HG03280 (cell line): ENCODE measurements at regions not wholly inside any gene's neighbourhood (a gene's known extent, or its start where the extent isn't known, plus 50 kb on each side); places are given as distances from the start of the nearest gene placed in this dataset.

Source experiments
- ATAC-seq: cut with Tn5 transposase; IDR thresholded peaks from one replicate; pipeline ENCODE4 v1.9.1; 2021; ENCODE audit warnings: mild to moderate bottlenecking, moderate library complexity; ENCODE audit not compliant: unreplicated experiment

GRCh38 chr17:73879987-73880386 lies 235.7 kb upstream of the SDK2 start:
- ATAC-seq: no peak

- ATAC-seq: no peak
These were observed 238.3 kb upstream of the SDK2 start for GRCh38 chr17:73882590-73882989.

- ATAC-seq: no peak
These were observed 238.9 kb upstream of the SDK2 start for GRCh38 chr17:73883175-73883574.

GRCh38 chr17:73887739-73888138 lies 243.5 kb upstream of the SDK2 start:
- ATAC-seq: no peak

- ATAC-seq: no peak
These were observed 244.6 kb upstream of the SDK2 start for GRCh38 chr17:73888862-73889261.

- no peak for ATAC-seq
These were observed 245.2 kb upstream of the SDK2 start for GRCh38 chr17:73889439-73889838.

GRCh38 chr17:73890831-73891405 lies 246.7 kb upstream of the SDK2 start:
- no peak for ATAC-seq

- ATAC-seq: no peak
These were observed 250.9 kb upstream of the SDK2 start for GRCh38 chr17:73895157-73895556.

GRCh38 chr17:73896966-73897365 lies 252.7 kb upstream of the SDK2 start:
- no peak for ATAC-seq

- no peak for ATAC-seq
These were observed 255.6 kb upstream of the SDK2 start for GRCh38 chr17:73899839-73900238.

GRCh38 chr17:73900516-73900915 lies 256.3 kb upstream of the SDK2 start:
- ATAC-seq: no peak

- ATAC-seq: no peak
These were observed 257.0 kb upstream of the SDK2 start for GRCh38 chr17:73901249-73901648.

- ATAC-seq: no peak
These were observed 257.6 kb upstream of the SDK2 start for GRCh38 chr17:73901661-73902415.

- ATAC-seq: no peak
These were observed 258.4 kb upstream of the SDK2 start for GRCh38 chr17:73902416-73903181.

- ATAC-seq: no peak
These were observed 262.9 kb upstream of the SDK2 start for GRCh38 chr17:73906896-73907870.

- ATAC-seq: no peak
These were observed 264.9 kb upstream of the SDK2 start for GRCh38 chr17:73909186-73909585.

GRCh38 chr17:73910206-73910605 lies 266.0 kb upstream of the SDK2 start:
- ATAC-seq: no peak

- ATAC-seq: no peak
These were observed 266.7 kb upstream of the SDK2 start for GRCh38 chr17:73910821-73911515.

- ATAC-seq: no peak
These were observed 267.6 kb upstream of the SDK2 start for GRCh38 chr17:73911726-73912372.

GRCh38 chr17:73912373-73912746 lies 268.1 kb upstream of the SDK2 start:
- no peak for ATAC-seq
